Epithelial cell of esophagus (primary cell): ENCODE measurements at regions not wholly inside any gene's neighbourhood (a gene's known extent, or its start where the extent isn't known, plus 50 kb on each side); places are given as distances from the start of the nearest gene placed in this dataset.

Experiments used
- DNase-seq: peaks from one replicate; pipeline ENCODE4 v3.0.0; 2010; ENCODE audit warnings: low read depth
- H3K4me3 ChIP-seq: 2 replicates; pipeline ENCODE4 v1.5.1; 2011; ENCODE audit warnings: mild to moderate bottlenecking, low read length, control low read depth
- TF ChIP-seq, protein P1 (sequence below): IDR thresholded peaks from 2 replicates; pipeline ENCODE4 v1.5.1; 2011; ENCODE audit warnings: low read depth, mild to moderate bottlenecking, low read length, control low read depth, inconsistent platforms; ENCODE audit not compliant: insufficient read depth; ENCODE audit errors: missing control alignments

DNA sequence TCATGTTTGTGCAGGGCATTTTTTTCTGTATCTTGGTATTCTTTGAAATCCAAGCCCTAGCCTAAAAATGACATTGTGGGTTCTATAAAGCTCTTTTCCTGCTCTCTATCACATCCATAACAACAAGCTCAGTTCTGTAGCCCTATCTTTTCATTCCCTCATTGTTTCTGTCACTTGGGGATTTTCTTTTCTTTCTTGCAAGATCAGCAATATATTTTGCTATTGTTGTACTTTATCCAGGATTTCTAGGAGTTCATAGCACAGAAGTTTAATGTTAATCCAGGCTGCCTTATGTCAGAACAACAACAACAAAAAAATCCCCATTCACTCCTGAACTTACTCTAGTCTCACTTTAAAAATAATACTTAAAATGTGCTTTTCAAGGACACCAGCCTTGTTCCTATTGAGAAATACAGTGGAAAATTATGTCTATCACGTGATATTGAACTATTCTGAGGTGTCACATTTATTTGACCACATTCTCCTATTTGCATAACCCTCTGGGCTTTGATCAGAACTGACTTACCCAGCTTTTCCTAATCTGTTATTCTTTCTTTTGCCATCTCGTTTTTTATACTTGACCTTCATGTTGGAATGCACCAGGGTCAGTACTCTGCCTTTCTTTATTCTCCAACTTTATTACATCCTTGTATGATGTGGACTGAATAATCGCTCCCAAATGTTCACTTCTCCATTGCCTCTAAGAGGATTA, 112.8 kb downstream of the MAGEB5 start:
- no peak overlapping the region for H3K4me3 ChIP-seq
- TF ChIP-seq, protein P1, sequence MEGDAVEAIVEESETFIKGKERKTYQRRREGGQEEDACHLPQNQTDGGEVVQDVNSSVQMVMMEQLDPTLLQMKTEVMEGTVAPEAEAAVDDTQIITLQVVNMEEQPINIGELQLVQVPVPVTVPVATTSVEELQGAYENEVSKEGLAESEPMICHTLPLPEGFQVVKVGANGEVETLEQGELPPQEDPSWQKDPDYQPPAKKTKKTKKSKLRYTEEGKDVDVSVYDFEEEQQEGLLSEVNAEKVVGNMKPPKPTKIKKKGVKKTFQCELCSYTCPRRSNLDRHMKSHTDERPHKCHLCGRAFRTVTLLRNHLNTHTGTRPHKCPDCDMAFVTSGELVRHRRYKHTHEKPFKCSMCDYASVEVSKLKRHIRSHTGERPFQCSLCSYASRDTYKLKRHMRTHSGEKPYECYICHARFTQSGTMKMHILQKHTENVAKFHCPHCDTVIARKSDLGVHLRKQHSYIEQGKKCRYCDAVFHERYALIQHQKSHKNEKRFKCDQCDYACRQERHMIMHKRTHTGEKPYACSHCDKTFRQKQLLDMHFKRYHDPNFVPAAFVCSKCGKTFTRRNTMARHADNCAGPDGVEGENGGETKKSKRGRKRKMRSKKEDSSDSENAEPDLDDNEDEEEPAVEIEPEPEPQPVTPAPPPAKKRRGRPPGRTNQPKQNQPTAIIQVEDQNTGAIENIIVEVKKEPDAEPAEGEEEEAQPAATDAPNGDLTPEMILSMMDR: no peak
- no peak for DNase-seq

DNA sequence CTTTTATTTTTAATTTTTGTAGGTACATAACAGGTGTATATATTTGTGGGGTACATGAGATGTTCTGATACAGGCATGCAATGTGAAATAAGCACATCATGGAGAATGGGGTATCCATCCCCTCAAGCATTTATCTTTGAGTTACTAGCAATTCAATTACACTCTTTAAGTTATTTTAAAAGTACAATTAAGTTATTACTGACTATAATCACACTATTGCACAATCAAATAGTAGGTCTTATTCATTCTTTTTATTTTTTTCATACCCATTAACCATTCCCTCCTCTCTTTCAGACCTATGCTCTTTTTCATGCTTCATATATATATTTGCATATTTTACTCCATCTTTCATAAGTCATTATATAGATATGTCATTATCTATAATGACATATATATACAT, 93.3 kb downstream of the MAGEB5 start:
- DNase-seq: no peak
- H3K4me3 ChIP-seq: no peak overlapping the region

DNA sequence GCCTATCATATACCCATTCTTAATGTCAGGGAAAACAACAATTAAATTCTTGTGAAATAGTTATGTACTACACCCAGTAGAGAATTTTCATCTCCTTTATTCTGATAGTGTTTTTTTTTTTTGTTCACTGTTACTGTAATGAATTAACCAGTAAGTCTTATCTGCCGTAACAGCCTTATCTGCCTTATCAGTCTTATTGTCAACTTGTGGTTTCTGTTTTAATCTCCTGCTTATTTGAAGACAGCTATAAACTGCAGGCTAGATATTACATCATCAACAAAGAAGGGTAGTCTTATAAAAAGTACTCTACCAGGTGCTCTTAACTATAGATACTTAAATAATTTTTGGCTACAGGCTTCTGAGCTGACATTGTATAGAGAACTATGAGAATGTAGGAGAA, 79.5 kb downstream of the MAGEB5 start:
- no peak for DNase-seq
- H3K4me3 ChIP-seq: no peak overlapping the region
- TF ChIP-seq, protein P1: no peak

More for the DNA sequence above, 93.3 kb downstream of the MAGEB5 start:
- TF ChIP-seq, protein P1: no peak

DNA sequence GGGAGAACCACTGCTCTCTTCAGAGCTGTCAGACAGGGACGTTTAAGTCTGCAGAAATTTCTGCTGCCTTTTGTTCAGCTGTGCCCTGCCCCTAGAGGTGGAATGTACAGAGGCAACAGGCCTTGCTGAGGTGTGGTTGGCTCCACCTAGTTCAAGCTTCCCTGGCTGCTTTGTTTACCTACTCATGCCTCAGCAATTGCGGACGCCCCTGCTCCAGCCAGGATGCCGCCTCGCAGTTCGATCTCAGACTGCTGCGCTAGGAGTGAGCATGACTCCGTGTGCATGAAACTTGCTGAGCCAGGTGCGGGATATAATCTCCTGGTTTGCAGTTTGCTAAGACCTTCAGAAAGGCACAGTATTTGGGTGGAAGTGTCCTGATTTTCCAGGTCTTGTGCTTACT, 70.9 kb downstream of the MAGEB5 start:
- H3K4me3 ChIP-seq: no peak overlapping the region
- no peak for DNase-seq
- TF ChIP-seq, protein P1: no peak
